ENCODE measurements at regions not wholly inside any gene's neighbourhood (a gene's known extent, or its start where the extent isn't known, plus 50 kb on each side); places are given as distances from the start of the nearest gene placed in this dataset.

DNA sequence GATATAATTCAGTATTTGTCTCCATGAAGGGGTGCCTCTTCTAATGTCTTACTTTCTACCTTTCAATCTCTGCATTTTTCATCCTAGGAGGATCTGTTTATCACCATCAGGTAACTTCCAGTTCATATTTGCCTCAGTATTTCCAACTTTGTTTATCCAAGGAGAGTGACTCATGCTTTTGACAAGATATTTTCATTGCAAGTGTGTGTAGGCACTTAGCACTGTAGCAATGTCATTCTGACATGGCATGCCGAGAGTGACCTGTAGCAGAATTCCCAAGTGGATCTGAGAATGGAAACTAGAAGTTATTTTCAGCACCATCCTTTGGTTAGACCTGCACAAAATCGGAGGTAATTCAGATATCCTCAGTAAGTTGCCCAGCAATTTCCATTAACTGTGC is 129.9 kb downstream of the INHBA start:
- no peak for TF ChIP-seq CTCF (IDR thresholded peaks at IDR 0.05)
- TF ChIP-seq POLR2AphosphoS5 (IDR thresholded peaks at IDR 0.05), result no peak

Data from breast epithelium (tissue), 3 donors.